HL-60 (cell line): ENCODE measurements at regions not wholly inside any gene's neighbourhood (a gene's known extent, or its start where the extent isn't known, plus 50 kb on each side); places are given as distances from the start of the nearest gene placed in this dataset.

Experiments
- DNase-seq, 2 experiments: peaks; one replicate each; pipeline ENCODE4 v3.0.0-alpha.2; 2010 to 2020; ENCODE audit warnings: low read depth in 1 of 2, low spot score in 1 of 2
- H3K27ac ChIP-seq: fragments of 250-450 bp; sonication (Bioruptor Pico); replicated peaks from 2 replicates; pipeline ENCODE4 v1.5.1; 2020; ENCODE audit warnings: mild to moderate bottlenecking, moderate library complexity
- H3K27me3 ChIP-seq: fragments of 250-450 bp; sonication (Bioruptor Pico); 2 replicates; pipeline ENCODE4 v1.5.1; 2021; ENCODE audit warnings: mild to moderate bottlenecking, moderate library complexity; ENCODE audit not compliant: insufficient read depth, poor library complexity, severe bottlenecking
- H3K4me3 ChIP-seq: replicated peaks from 2 replicates; pipeline ENCODE4 v1.5.1; 2011; ENCODE audit warnings: mild to moderate bottlenecking, control low read depth, low read length; ENCODE audit not compliant: insufficient read depth
- CTCF ChIP-seq: IDR thresholded peaks from one replicate; pipeline ENCODE4 v1.5.1; 2011; ENCODE audit warnings: low read length, control low read depth, inconsistent platforms; ENCODE audit not compliant: insufficient read depth
- GABPA ChIP-seq: IDR thresholded peaks from 2 replicates; pipeline ENCODE4 v1.6.1; 2012; ENCODE audit warnings: low read depth
- POLR2AphosphoS5 ChIP-seq: IDR thresholded peaks from 2 replicates; pipeline ENCODE4 v1.6.1; 2012; ENCODE audit warnings: low read depth
- REST ChIP-seq: IDR thresholded peaks from 2 replicates; pipeline ENCODE4 v1.6.1; 2012; ENCODE audit warnings: low read depth; ENCODE audit not compliant: insufficient replicate concordance
- SPI1 ChIP-seq: IDR thresholded peaks from 2 replicates; pipeline ENCODE4 v1.6.1; 2012; ENCODE audit warnings: low read depth, mild to moderate bottlenecking, borderline replicate concordance

- TF ChIP-seq CTCF: no peak
- TF ChIP-seq REST: no peak
- TF ChIP-seq SPI1: no peak
- TF ChIP-seq GABPA: no peak
- no peak for TF ChIP-seq POLR2AphosphoS5
- H3K27me3 ChIP-seq: no peaks in the 10 kb centered on the region
- DNase-seq: no peak
- H3K4me3 ChIP-seq: no peak overlapping the region
- no peak overlapping the region for H3K27ac ChIP-seq
These were observed 991.6 kb upstream of the SLC10A2 start for GRCh38 chr13:104057861-104058260.

GRCh38 chr13:104045907-104046306, 979.7 kb upstream of the SLC10A2 start:
- no peak for DNase-seq
- Histone ChIP-seq H3K27ac (no peak overlapping the region), H3K27me3 (no peaks in the 10 kb centered on the region), H3K4me3 (no peak overlapping the region)
- no peak for TF ChIP-seq CTCF
- no peak for TF ChIP-seq POLR2AphosphoS5
- TF ChIP-seq REST: no peak
- TF ChIP-seq SPI1: no peak
- TF ChIP-seq GABPA: no peak

- Histone ChIP-seq H3K27me3 (no peaks in the 10 kb centered on the region), H3K27ac (no peak overlapping the region), H3K4me3 (no peak overlapping the region)
- no peak for TF ChIP-seq GABPA
- TF ChIP-seq REST: no peak
- DNase-seq: no peak
These were observed 977.0 kb upstream of the SLC10A2 start for GRCh38 chr13:104043184-104043583.

- no peak for TF ChIP-seq REST
- TF ChIP-seq CTCF: no peak
- no peak for TF ChIP-seq SPI1
- no peak for TF ChIP-seq POLR2AphosphoS5
- no peak for TF ChIP-seq GABPA
- no peak for DNase-seq
These were observed 968.7 kb upstream of the SLC10A2 start for GRCh38 chr13:104034891-104035290.

More at GRCh38 chr13:104034891-104035290, 968.7 kb upstream of the SLC10A2 start:
- no peak overlapping the region for H3K4me3 ChIP-seq
- H3K27ac ChIP-seq: no peak overlapping the region
- H3K27me3 ChIP-seq: no peaks in the 10 kb centered on the region
